ENCODE measurements at regions not wholly inside any gene's neighbourhood (a gene's known extent, or its start where the extent isn't known, plus 50 kb on each side); places are given as distances from the start of the nearest gene placed in this dataset.

GRCh38 chr13:30053939-30054338, 203.5 kb upstream of the UBL3 start:
- no peak for TF ChIP-seq EZH2 (IDR thresholded peaks at IDR 0.05; ENCODE audit: insufficient read depth, low read length)
- no peak for TF ChIP-seq CTCF (IDR thresholded peaks at IDR 0.05; ENCODE audit: insufficient read depth, low read depth, low read length)
- no peaks in the 10 kb centered on the region for H3K36me3 Mint-ChIP-seq (ENCODE audit: low read depth, unreplicated experiment)
- H3K27me3 ChIP-seq (ENCODE audit: insufficient read depth, low read length), result no peaks in the 10 kb centered on the region
- no peaks in the 10 kb centered on the region for H4K20me1 ChIP-seq (ENCODE audit: insufficient read depth, low read length)
- H3K4me3 Mint-ChIP-seq (ENCODE audit: unreplicated experiment), result no peak overlapping the region
- H3K4me1 Mint-ChIP-seq (ENCODE audit: low read depth, unreplicated experiment), result peaks cover 4% of the 10 kb centered on the region
- H3K27ac Mint-ChIP-seq (ENCODE audit: unreplicated experiment), result no peak overlapping the region
- H3K27ac ChIP-seq (ENCODE audit: low read depth, low read length), result no peak overlapping the region
- no peaks in the 10 kb centered on the region for H3K36me3 ChIP-seq (ENCODE audit: insufficient read depth, low read length)
- no peak overlapping the region for H3K4me3 ChIP-seq (ENCODE audit: insufficient read depth, low read depth, low read length)
- no peak overlapping the region for H2AFZ ChIP-seq (ENCODE audit: low read depth, low read length)
- no peaks in the 10 kb centered on the region for H3K27me3 Mint-ChIP-seq (ENCODE audit: low read depth, unreplicated experiment)
- H3K4me2 ChIP-seq (ENCODE audit: low read length), result no peak overlapping the region
- FAIRE-seq, result no peak
- no peaks in the 10 kb centered on the region for H3K4me1 ChIP-seq (ENCODE audit: insufficient read depth, low read length)
- no peak for DNase-seq (ENCODE audit: low read depth)
- no peak overlapping the region for H3K9ac ChIP-seq (ENCODE audit: low read length)
- no peaks in the 10 kb centered on the region for H3K9me3 ChIP-seq (ENCODE audit: insufficient read depth, low read depth, low read length)
- no peaks in the 10 kb centered on the region for H3K79me2 ChIP-seq (ENCODE audit: insufficient read depth, low read length)
- H3K9me3 Mint-ChIP-seq (ENCODE audit: unreplicated experiment), result peaks cover 4% of the 10 kb centered on the region

GRCh38 chr13:30052120-30052519, 201.7 kb upstream of the UBL3 start:
- FAIRE-seq, result no peak
- H2AFZ ChIP-seq (ENCODE audit: low read depth, low read length), result no peak overlapping the region
- H4K20me1 ChIP-seq (ENCODE audit: insufficient read depth, low read length), result no peaks in the 10 kb centered on the region
- no peak for TF ChIP-seq CTCF (IDR thresholded peaks at IDR 0.05; ENCODE audit: insufficient read depth, low read depth, low read length)
- TF ChIP-seq EZH2 (IDR thresholded peaks at IDR 0.05; ENCODE audit: insufficient read depth, low read length), result no peak
- no peak for DNase-seq (ENCODE audit: low read depth)
- Mint-ChIP-seq H3K27me3 (ENCODE audit: low read depth, unreplicated experiment) (no peaks in the 10 kb centered on the region), H3K9me3 (ENCODE audit: unreplicated experiment) (peaks cover 5% of the 10 kb centered on the region), H3K4me3 (ENCODE audit: unreplicated experiment) (no peak overlapping the region), H3K27ac (ENCODE audit: unreplicated experiment) (no peak overlapping the region), H3K4me1 (ENCODE audit: low read depth, unreplicated experiment) (peaks cover 13% of the 10 kb centered on the region), H3K36me3 (ENCODE audit: low read depth, unreplicated experiment) (no peaks in the 10 kb centered on the region)
- H3K4me1 ChIP-seq (ENCODE audit: insufficient read depth, low read length), result no peaks in the 10 kb centered on the region
- no peaks in the 10 kb centered on the region for H3K79me2 ChIP-seq (ENCODE audit: insufficient read depth, low read length)
- H3K4me3 ChIP-seq (ENCODE audit: insufficient read depth, low read depth, low read length), result no peak overlapping the region
- no peaks in the 10 kb centered on the region for H3K27me3 ChIP-seq (ENCODE audit: insufficient read depth, low read length)
- no peak overlapping the region for H3K27ac ChIP-seq (ENCODE audit: low read depth, low read length)
- no peak overlapping the region for H3K9ac ChIP-seq (ENCODE audit: low read length)
- H3K9me3 ChIP-seq (ENCODE audit: insufficient read depth, low read depth, low read length), result no peaks in the 10 kb centered on the region
- H3K36me3 ChIP-seq (ENCODE audit: insufficient read depth, low read length), result no peaks in the 10 kb centered on the region
- H3K4me2 ChIP-seq (ENCODE audit: low read length), result no peak overlapping the region

GRCh38 chr13:30051531-30052060, 201.2 kb upstream of the UBL3 start:
- no peaks in the 10 kb centered on the region for H3K36me3 ChIP-seq (ENCODE audit: insufficient read depth, low read length)
- H3K4me2 ChIP-seq (ENCODE audit: low read length), result no peak overlapping the region

More at GRCh38 chr13:30051531-30052060, 201.2 kb upstream of the UBL3 start:
- Histone ChIP-seq H3K27ac (ENCODE audit: low read depth, low read length) (no peak overlapping the region), H3K9me3 (ENCODE audit: insufficient read depth, low read depth, low read length) (no peaks in the 10 kb centered on the region), H3K9ac (ENCODE audit: low read length) (no peak overlapping the region), H3K4me1 (ENCODE audit: insufficient read depth, low read length) (peaks cover 3% of the 10 kb centered on the region), H3K4me3 (ENCODE audit: insufficient read depth, low read depth, low read length) (no peak overlapping the region), H2AFZ (ENCODE audit: low read depth, low read length) (no peak overlapping the region), H3K27me3 (ENCODE audit: insufficient read depth, low read length) (no peaks in the 10 kb centered on the region), H3K79me2 (ENCODE audit: insufficient read depth, low read length) (no peaks in the 10 kb centered on the region), H4K20me1 (ENCODE audit: insufficient read depth, low read length) (no peaks in the 10 kb centered on the region)
- Mint-ChIP-seq H3K4me1 (ENCODE audit: low read depth, unreplicated experiment) (peaks cover 18% of the 10 kb centered on the region), H3K36me3 (ENCODE audit: low read depth, unreplicated experiment) (no peaks in the 10 kb centered on the region), H3K27me3 (ENCODE audit: low read depth, unreplicated experiment) (no peaks in the 10 kb centered on the region), H3K27ac (ENCODE audit: unreplicated experiment) (no peak overlapping the region), H3K9me3 (ENCODE audit: unreplicated experiment) (peaks cover 1% of the 10 kb centered on the region), H3K4me3 (ENCODE audit: unreplicated experiment) (no peak overlapping the region)
- no peak for DNase-seq (ENCODE audit: low read depth)
- no peak for FAIRE-seq
- TF ChIP-seq CTCF (IDR thresholded peaks at IDR 0.05; ENCODE audit: insufficient read depth, low read depth, low read length) (no peak), EZH2 (IDR thresholded peaks at IDR 0.05; ENCODE audit: insufficient read depth, low read length) (no peak)

Data from astrocyte (in vitro differentiated cells and primary cell).